HEK293T (cell line): ENCODE measurements at regions not wholly inside any gene's neighbourhood (a gene's known extent, or its start where the extent isn't known, plus 50 kb on each side); places are given as distances from the start of the nearest gene placed in this dataset.

ENCODE experiments used
- FOXK2 ChIP-seq: fragments of 450-650 bp; IDR thresholded peaks from 2 replicates; pipeline ENCODE4 v1.6.1; 2016; ENCODE audit warnings: mild to moderate bottlenecking
- FOXM1 ChIP-seq: fragments of 450-650 bp; IDR thresholded peaks from 2 replicates; pipeline ENCODE4 v1.6.1; 2017; ENCODE audit warnings: mild to moderate bottlenecking, borderline replicate concordance

DNA sequence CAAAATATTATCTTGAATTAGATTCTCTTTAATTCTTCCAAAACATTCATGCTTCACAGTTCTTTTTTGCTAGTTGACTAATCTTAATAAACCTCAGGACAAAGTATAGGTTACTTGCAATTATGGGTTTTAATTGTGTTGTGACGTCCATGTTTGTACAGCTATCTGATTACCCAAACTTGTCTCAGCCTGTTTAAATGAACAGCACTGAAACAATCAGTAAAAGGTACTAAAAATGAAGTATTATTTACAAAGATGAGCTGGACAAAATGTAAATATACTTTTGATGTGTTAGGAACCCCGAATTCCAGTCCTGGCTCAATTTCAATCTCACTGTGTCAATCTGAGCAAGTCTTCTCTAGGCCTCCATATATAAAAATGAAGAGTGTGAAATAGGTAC, 57.4 kb upstream of the SLC6A14 start:
- TF ChIP-seq FOXM1 (no peak), FOXK2 (no peak)
